Common myeloid progenitor, CD34-positive (primary cell): ENCODE measurements at regions not wholly inside any gene's neighbourhood (a gene's known extent, or its start where the extent isn't known, plus 50 kb on each side); places are given as distances from the start of the nearest gene placed in this dataset.

Experiments
- CTCF ChIA-PET: fragments of 350-600 bp; sonication (Branson Sonifier 250); formaldehyde crosslinking; loops from one replicate; lab custom pipeline; 2021; ENCODE audit warnings: antibody characterized with exemption; lab: Charles Lee
- POLR2A ChIA-PET: fragments of 350-600 bp; sonication (Branson Sonifier 250); formaldehyde crosslinking; loops from one replicate; lab custom pipeline; 2021; ENCODE audit warnings: antibody characterized with exemption; lab: Charles Lee
- DNase-seq, 3 donors: peaks; one replicate each; pipeline versions ENCODE4 v3.0.0 to v3.0.0-alpha.2; 2013
- H3K27ac ChIP-seq, 2 experiments: 1 replicate in 1 of 2; 2 replicates in 1 of 2; pipeline ENCODE4 v1.7.0; 2013; ENCODE audit warnings: inconsistent platforms in 2 of 2, low read length in 2 of 2, mild to moderate bottlenecking in 2 of 2, low read depth in 1 of 2, moderate library complexity in 1 of 2; ENCODE audit not compliant: severe bottlenecking in 2 of 2, insufficient read depth in 1 of 2, poor library complexity in 1 of 2
- H3K27me3 ChIP-seq, 5 experiments: replicated peaks in 2 of 5; 1 replicate in 3 of 5; 2 replicates in 2 of 5; pipeline versions ENCODE4 v1.6.1 to v1.7.0; 2013; ENCODE audit warnings: low read length in 4 of 5, mild to moderate bottlenecking in 2 of 5, moderate library complexity in 2 of 5, inconsistent platforms in 1 of 5; ENCODE audit not compliant: insufficient read depth in 5 of 5, control insufficient read depth in 4 of 5
- H3K36me3 ChIP-seq, 4 experiments: 1 replicate in 2 of 4; 2 replicates in 2 of 4; pipeline versions ENCODE4 v1.6.1 to v1.7.0; 2013; ENCODE audit warnings: low read length in 3 of 4, control low read depth in 1 of 4, mild to moderate bottlenecking in 1 of 4; ENCODE audit not compliant: control insufficient read depth in 4 of 4, insufficient read depth in 4 of 4
- H3K4me1 ChIP-seq, 4 experiments: 1 replicate in 3 of 4; 2 replicates in 1 of 4; pipeline versions ENCODE4 v1.6.1 to v1.7.1; 2013; ENCODE audit warnings: low read length in 3 of 4, mild to moderate bottlenecking in 3 of 4, control low read depth in 1 of 4, inconsistent platforms in 1 of 4, moderate library complexity in 1 of 4; ENCODE audit not compliant: control insufficient read depth in 4 of 4, insufficient read depth in 4 of 4; ENCODE audit errors: control extremely low read depth in 1 of 4
- H3K4me3 ChIP-seq, 7 experiments: 1 replicate in 4 of 7; 2 replicates in 3 of 7; pipeline versions ENCODE4 v1.5.1 to v1.7.0; 2013; ENCODE audit warnings: mild to moderate bottlenecking in 7 of 7, low read length in 6 of 7, moderate library complexity in 6 of 7, inconsistent platforms in 2 of 7, low read depth in 2 of 7, control low read depth in 1 of 7; ENCODE audit not compliant: insufficient read depth in 4 of 7, control insufficient read depth in 1 of 7; ENCODE audit errors: extremely low read depth in 1 of 7
- H3K9me3 ChIP-seq, 5 experiments: 1 replicate in 4 of 5; 2 replicates in 1 of 5; pipeline versions ENCODE4 v1.6.1 to v1.7.1; 2013; ENCODE audit warnings: low read length in 4 of 5, mild to moderate bottlenecking in 2 of 5, inconsistent platforms in 1 of 5, low read depth in 1 of 5, moderate library complexity in 1 of 5; ENCODE audit not compliant: control insufficient read depth in 4 of 5, insufficient read depth in 2 of 5; ENCODE audit errors: control extremely low read depth in 1 of 5
- WGBS: methylation state at CpG from one replicate; pipeline ENCODE4 v1.1.5; 2013; ENCODE audit not compliant: insufficient coverage; 5-methylcytosine and 5-hydroxymethylcytosine counted together

- CTCF ChIA-PET: no interaction called here
- H3K9me3 ChIP-seq: no peaks in the 10 kb centered on the region
- no peaks in the 10 kb centered on the region for H3K36me3 ChIP-seq
- no peak for DNase-seq
- no peak overlapping the region for H3K4me3 ChIP-seq
- no peak overlapping the region for H3K27ac ChIP-seq
- no peaks in the 10 kb centered on the region for H3K4me1 ChIP-seq
- POLR2A ChIA-PET: no interaction called here
- 92% methylated on average over 15 of the region's 15 CpGs for WGBS
- peaks cover 0 to 13% (median 0%) of the 10 kb centered on the region in 5 experiments for H3K27me3 ChIP-seq
These were observed 193.5 kb downstream of the INHBB start for GRCh38 chr2:120539424-120539936.

DNA sequence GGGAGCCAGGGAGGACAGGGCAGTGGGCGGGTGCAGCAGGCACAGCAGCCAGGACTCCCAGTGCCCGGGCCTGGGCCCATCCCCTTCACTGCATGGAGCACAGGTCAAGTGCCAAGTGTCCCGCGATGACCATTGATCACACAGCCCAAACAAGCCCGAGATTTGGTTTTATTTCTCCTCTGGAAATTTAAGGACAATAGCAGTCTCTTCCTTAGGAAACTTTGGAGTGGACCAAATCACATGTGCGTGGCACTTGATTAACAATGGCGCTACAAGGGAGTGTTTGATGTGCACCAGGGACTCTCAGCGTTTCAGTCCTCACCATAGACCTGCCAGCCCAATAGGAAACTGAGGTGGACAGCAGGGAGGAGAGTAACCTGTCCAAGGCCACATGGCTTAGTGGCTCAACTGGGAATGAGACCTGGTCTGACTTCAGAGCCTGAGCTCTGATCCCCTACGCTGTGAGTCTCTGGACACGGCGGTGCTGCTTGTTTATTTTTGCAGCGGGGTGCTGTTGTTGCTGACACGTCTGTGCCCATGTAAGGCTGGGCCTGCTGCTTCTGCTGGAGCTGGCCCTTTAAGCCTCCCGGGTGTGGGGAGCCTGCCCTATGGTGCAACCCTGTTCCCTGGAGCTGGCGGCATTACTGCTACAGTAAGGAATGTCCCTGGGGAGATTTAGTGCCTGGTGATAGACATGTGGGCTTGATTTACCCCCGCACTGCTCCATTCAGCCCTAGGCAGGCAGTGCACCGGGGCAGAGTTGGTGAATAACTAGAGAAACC, 194.2 kb downstream of the INHBB start:
- DNase-seq: no peak
- Histone ChIP-seq H3K9me3 (no peaks in the 10 kb centered on the region), H3K27me3 (peaks cover 0 to 13% (median 0%) of the 10 kb centered on the region in 5 experiments), H3K4me3 (no peak overlapping the region), H3K36me3 (no peaks in the 10 kb centered on the region), H3K4me1 (no peaks in the 10 kb centered on the region), H3K27ac (no peak overlapping the region)
- POLR2A ChIA-PET: interaction anchor here (0.6 kb wide), 1 partner anchor 82 kb away, joined by 3 read pairs; no protein-coding TSS in a partner anchor
- 93% methylated on average over 17 of the region's 17 CpGs for whole genome bisulfite sequencing
- CTCF ChIA-PET: no interaction called here

- Histone ChIP-seq H3K27me3 (peaks cover 0 to 13% (median 0%) of the 10 kb centered on the region in 5 experiments), H3K27ac (no peak overlapping the region), H3K9me3 (no peaks in the 10 kb centered on the region), H3K36me3 (no peaks in the 10 kb centered on the region), H3K4me1 (no peaks in the 10 kb centered on the region), H3K4me3 (no peak overlapping the region)
- 94% methylated on average over 11 of the region's 13 CpGs for WGBS
- ChIA-PET CTCF (no interaction called here), POLR2A (interaction anchor here (0.6 kb wide), 1 partner anchor 81 kb away, joined by 3 read pairs; no protein-coding TSS in a partner anchor)
- no peak for DNase-seq
These were observed 194.7 kb upstream of the GLI2 start for GRCh38 chr2:120540719-120541552.

DNA sequence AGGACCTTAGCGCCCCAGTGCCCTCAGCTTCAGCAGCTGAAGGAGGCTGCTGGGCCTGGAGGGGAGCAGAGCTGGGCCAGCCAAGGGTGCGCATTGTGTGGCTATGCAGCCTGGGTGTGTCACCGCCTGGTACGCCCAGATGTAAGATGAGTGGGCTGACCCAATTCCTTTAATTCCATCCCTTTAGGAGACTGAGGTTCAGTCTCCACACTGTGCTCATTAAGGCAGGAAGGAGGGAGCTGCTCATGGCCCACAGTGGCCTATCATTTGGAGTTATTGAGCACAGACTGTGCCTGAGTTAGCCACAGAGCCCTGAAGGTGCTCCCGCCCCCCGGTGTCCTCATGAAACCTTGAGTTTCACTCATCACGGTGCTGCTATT, 194.1 kb upstream of the GLI2 start:
- peaks cover 0 to 13% (median 0%) of the 10 kb centered on the region in 5 experiments for H3K27me3 ChIP-seq
- WGBS: 99% methylated on average over 7 of the region's 7 CpGs
- H3K27ac ChIP-seq: no peak overlapping the region
- H3K36me3 ChIP-seq: no peaks in the 10 kb centered on the region
- no peak overlapping the region for H3K4me3 ChIP-seq
- H3K9me3 ChIP-seq: no peaks in the 10 kb centered on the region
- ChIA-PET POLR2A (no interaction called here), CTCF (no interaction called here)
- H3K4me1 ChIP-seq: no peaks in the 10 kb centered on the region
- DNase-seq: no peak

- no peak overlapping the region for H3K4me3 ChIP-seq
- no peak for DNase-seq
- no peaks in the 10 kb centered on the region for H3K36me3 ChIP-seq
- H3K27me3 ChIP-seq: peaks cover 0 to 13% (median 0%) of the 10 kb centered on the region in 5 experiments
- CTCF ChIA-PET: no interaction called here
- no peak overlapping the region for H3K27ac ChIP-seq
- 94% methylated on average over 4 of the region's 7 CpGs for WGBS
- POLR2A ChIA-PET: no interaction called here
- no peaks in the 10 kb centered on the region for H3K9me3 ChIP-seq
- H3K4me1 ChIP-seq: no peaks in the 10 kb centered on the region
These were observed 193.5 kb upstream of the GLI2 start for GRCh38 chr2:120541972-120542670.

DNA sequence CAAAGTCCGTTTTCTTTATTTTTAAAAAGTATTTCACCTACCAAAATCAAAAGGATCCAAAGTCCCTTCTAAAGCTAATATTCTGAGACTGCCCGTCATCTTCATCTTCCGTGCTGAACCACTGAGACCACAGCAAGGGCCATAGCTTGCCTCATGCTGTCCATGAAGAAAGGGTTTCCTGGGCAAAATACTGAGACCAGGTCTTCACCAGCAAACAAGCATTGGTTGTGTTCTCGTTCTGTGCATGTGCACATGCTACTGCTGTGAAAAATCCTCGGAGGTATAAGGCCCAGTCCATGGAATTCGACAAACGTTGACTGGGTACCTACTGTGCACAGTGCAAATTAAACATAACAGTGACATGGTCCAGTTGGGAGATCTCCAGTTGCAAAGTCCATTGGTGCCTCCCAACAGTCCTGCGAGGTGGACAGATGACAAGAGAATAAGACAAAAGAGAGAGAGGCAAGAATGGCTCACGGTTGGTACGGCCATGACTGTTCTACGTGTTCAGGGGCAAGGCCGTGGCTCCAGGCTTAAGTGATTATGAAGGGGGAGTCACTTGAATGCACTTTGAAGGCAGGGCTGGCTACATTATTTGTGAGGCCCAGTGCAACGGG, 192.6 kb upstream of the GLI2 start:
- Histone ChIP-seq H3K36me3 (no peaks in the 10 kb centered on the region), H3K27ac (no peak overlapping the region), H3K4me3 (no peak overlapping the region), H3K9me3 (no peaks in the 10 kb centered on the region), H3K4me1 (no peaks in the 10 kb centered on the region), H3K27me3 (peaks cover 0 to 17% (median 0%) of the 10 kb centered on the region in 5 experiments)
- WGBS: 97% methylated on average over 12 of the region's 13 CpGs
- ChIA-PET CTCF (no interaction called here), POLR2A (no interaction called here)
- DNase-seq: no peak
